Stimulated activated naive B cell treated with anti-CD40 and anti-IgM and Interleukin-4, amounts not matched to agents 10 μg/mL and 1 μg/mL and 100 μg/mL, for 72 hours (primary cell): ENCODE measurements at regions not wholly inside any gene's neighbourhood (a gene's known extent, or its start where the extent isn't known, plus 50 kb on each side); places are given as distances from the start of the nearest gene placed in this dataset.
"Not testable (repeated sequence)": the region's sequence is repeated elsewhere in the genome, so short reads cannot be mapped to it uniquely, and the experiment has no call there.

Experiments
- ATAC-seq, 2 donors: fragments of 150-1000 bp; cut with Tn5 transposase; replicated peaks; 2 replicates each; pipeline ENCODE4 v1.10.0; 2021; ENCODE audit warnings: moderate library complexity in 1 of 2
- DNase-seq: peaks from one replicate; pipeline ENCODE4 v3.0.0; 2021
- H3K27ac Mint-ChIP-seq: one replicate; pipeline ENCODE4 v1.8.0; 2022; ENCODE audit warnings: mild to moderate bottlenecking, mixed read lengths
- H3K27me3 Mint-ChIP-seq, 2 donors: one replicate each; pipeline ENCODE4 v1.8.0; 2022; ENCODE audit warnings: mixed read lengths in 2 of 2
- H3K36me3 Mint-ChIP-seq, 2 donors: one replicate each; pipeline ENCODE4 v1.8.0; 2022; ENCODE audit warnings: mixed read lengths in 2 of 2, mild to moderate bottlenecking in 1 of 2
- H3K4me1 Mint-ChIP-seq, 2 donors: one replicate each; pipeline ENCODE4 v1.8.0; 2022; ENCODE audit warnings: mixed read lengths in 2 of 2, mild to moderate bottlenecking in 1 of 2
- H3K4me3 Mint-ChIP-seq, 2 donors: one replicate each; pipeline ENCODE4 v1.8.0; 2022; ENCODE audit warnings: mild to moderate bottlenecking in 2 of 2, mixed read lengths in 2 of 2, moderate library complexity in 1 of 2
- H3K9me3 Mint-ChIP-seq, 2 donors: one replicate each; pipeline ENCODE4 v1.8.0; 2022; ENCODE audit warnings: mixed read lengths in 2 of 2, mild to moderate bottlenecking in 1 of 2

- Mint-ChIP-seq H3K27me3 (no peaks in the 10 kb centered on the region), H3K4me3 (no peak overlapping the region), H3K4me1 (no peaks in the 10 kb centered on the region), H3K36me3 (no peaks in the 10 kb centered on the region), H3K9me3 (peaks cover 2 to 3% of the 10 kb centered on the region in 2 donors), H3K27ac (no peak overlapping the region)
- ATAC-seq (no peak), DNase-seq (no peak)
These were observed 408.6 kb upstream of the MIR17HG start for GRCh38 chr13:90938848-90939247.

- no peaks in the 10 kb centered on the region for H3K4me1 Mint-ChIP-seq
- H3K27me3 Mint-ChIP-seq: no peaks in the 10 kb centered on the region
- H3K4me3 Mint-ChIP-seq: no peak overlapping the region
- DNase-seq: no peak
- no peak for ATAC-seq
- peaks cover 2 to 3% of the 10 kb centered on the region in 2 donors for H3K9me3 Mint-ChIP-seq
- no peak overlapping the region for H3K27ac Mint-ChIP-seq
- no peaks in the 10 kb centered on the region for H3K36me3 Mint-ChIP-seq
These were observed 403.5 kb upstream of the MIR17HG start for GRCh38 chr13:90943946-90944345.

GRCh38 chr13:90945146-90945545 is 402.3 kb upstream of the MIR17HG start:
- not testable (repeated sequence) for H3K27ac Mint-ChIP-seq, DNase-seq, H3K36me3 Mint-ChIP-seq, H3K4me3 Mint-ChIP-seq, H3K4me1 Mint-ChIP-seq, H3K27me3 Mint-ChIP-seq, H3K9me3 Mint-ChIP-seq, ATAC-seq

DNA sequence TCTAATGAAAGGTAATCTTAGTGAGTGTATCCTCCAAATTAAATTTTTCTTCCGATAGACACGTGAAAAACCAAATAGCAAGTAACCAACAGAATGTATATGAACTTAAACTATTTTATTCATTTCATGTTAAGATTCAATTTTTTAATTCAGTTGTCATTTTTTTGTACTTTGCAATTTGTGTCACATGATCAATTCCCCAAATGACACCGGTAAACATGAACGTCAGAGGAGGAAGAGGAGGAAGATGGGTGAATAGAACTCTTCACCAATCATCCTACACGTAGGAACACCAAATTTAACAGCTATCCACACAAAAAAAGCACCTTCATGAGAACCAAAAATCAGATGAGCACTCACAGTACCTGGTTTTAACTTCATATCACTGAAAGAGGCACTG is 401.4 kb upstream of the MIR17HG start:
- DNase-seq, H3K36me3 Mint-ChIP-seq, H3K27ac Mint-ChIP-seq, ATAC-seq, H3K4me3 Mint-ChIP-seq, H3K4me1 Mint-ChIP-seq, H3K9me3 Mint-ChIP-seq, H3K27me3 Mint-ChIP-seq: not testable (repeated sequence)

DNA sequence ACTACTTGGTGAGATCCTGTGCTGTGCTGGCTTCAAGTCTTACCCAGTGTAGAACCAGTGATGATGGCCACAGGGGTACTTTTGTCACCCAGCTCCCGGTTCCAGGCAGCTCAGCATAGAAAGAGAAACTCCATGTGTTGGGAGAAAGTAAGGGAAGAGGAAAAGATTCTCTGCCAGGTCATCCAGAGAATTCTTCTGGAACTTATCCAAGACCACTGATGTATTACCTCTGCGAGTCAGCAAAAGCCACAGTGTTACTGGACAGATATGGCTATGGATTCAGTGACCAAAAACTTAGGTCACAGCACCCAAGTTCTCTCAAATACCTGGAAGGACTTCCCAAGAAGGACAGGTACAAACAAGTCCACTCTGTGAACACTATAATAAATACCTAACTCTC is 399.5 kb upstream of the MIR17HG start:
- Mint-ChIP-seq H3K27me3 (no peaks in the 10 kb centered on the region), H3K36me3 (no peaks in the 10 kb centered on the region), H3K4me1 (no peaks in the 10 kb centered on the region), H3K9me3 (no peaks in the 10 kb centered on the region), H3K4me3 (no peak overlapping the region), H3K27ac (no peak overlapping the region)
- ATAC-seq (no peak), DNase-seq (no peak)

DNA sequence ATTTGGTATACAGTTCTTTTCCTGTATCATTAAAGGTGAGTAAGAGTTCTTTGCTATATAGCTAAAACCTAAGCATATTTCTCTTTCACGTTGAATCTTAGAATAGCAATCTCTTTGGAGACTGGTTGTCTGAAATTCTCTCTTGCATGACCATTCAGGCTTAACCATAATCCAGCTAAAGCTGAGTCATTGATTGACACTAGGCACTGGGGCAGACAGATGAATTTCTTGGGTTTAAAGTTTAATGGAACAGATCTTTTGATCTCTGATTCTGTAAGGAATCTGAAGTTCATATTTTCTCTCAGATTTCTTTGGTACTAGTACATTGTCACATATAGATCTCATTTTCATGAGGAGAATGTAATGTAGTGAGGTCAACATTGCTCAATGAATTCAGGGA is 397.3 kb upstream of the MIR17HG start:
- Mint-ChIP-seq H3K4me1 (no peaks in the 10 kb centered on the region), H3K9me3 (peaks cover 0 to 2% of the 10 kb centered on the region in 2 donors), H3K27me3 (no peaks in the 10 kb centered on the region), H3K27ac (no peak overlapping the region), H3K36me3 (no peaks in the 10 kb centered on the region), H3K4me3 (no peak overlapping the region)
- ATAC-seq (no peak), DNase-seq (no peak)

DNA sequence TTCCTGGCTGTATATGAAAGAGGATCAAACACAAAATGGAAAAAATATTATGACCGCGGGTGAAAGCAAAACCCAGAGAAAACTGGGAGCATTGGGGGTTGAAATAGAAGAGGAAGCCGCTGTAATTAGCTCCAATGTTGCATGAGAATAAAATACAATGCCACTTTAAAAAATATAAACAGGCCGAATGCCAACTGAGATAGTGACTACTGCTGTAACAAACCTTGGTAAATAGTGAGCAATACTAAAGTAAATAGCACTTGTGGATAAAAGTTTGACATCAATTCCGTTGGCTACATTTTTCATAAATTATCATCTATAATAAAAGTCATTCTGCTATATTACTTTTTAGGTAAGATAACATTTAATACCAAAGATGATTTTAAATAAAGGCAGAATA is 395.8 kb upstream of the MIR17HG start:
- Mint-ChIP-seq H3K36me3 (no peaks in the 10 kb centered on the region), H3K4me3 (no peak overlapping the region), H3K27me3 (no peaks in the 10 kb centered on the region), H3K27ac (no peak overlapping the region), H3K9me3 (peaks cover 0 to 2% of the 10 kb centered on the region in 2 donors), H3K4me1 (no peaks in the 10 kb centered on the region)
- no peak for DNase-seq
- ATAC-seq: no peak

DNA sequence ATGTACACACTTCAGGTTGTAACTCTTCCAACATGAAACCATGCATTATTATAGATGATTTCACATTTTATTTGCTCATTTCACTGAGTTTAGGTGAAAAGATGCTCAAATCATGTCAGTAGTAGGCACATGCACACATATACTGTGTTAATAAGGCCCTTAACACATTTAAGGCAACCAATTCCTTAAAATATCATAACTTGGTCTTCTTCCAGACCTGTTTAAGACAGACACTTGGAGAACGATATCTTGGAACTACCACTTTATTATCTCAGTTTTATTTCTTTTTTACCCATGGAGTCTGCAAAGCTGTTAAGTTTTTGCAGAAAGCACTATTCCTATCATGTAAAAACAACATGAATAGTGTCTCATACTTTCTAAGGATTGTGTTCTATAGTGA is 395.2 kb upstream of the MIR17HG start:
- Mint-ChIP-seq H3K9me3 (peaks cover 0 to 2% of the 10 kb centered on the region in 2 donors), H3K4me3 (no peak overlapping the region), H3K36me3 (no peaks in the 10 kb centered on the region), H3K27me3 (no peaks in the 10 kb centered on the region), H3K4me1 (no peaks in the 10 kb centered on the region), H3K27ac (no peak overlapping the region)
- no peak for ATAC-seq
- no peak for DNase-seq

DNA sequence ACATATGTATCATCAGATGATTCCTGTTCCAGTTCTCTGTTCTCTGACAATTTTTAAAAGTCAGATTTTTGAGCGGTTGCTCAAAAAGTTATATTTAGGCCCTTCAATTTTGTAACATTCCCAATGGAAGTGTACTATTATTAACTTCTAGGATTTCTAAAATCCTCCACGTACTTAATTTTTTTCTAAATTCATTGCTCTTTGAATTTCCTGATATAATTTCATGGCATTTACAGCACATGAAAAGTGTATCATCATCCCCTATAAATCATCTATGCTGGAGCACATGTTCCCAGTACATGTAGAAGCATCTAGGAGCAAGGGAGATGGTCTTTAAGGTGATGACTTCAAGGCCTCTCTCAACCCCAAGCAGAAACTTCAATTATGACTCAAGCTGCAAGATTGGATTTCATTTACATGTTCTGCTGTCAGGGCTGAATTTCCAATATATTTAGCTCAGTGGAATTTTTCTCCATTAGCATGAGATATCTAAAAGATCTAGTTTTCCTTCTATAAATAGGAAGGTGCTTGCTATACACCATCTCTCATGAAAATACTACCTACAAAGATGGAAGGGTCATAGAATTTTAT is 392.8 kb upstream of the MIR17HG start:
- Mint-ChIP-seq H3K4me1 (no peaks in the 10 kb centered on the region), H3K27ac (no peak overlapping the region), H3K9me3 (peaks cover 0 to 2% of the 10 kb centered on the region in 2 donors), H3K27me3 (no peaks in the 10 kb centered on the region), H3K36me3 (no peaks in the 10 kb centered on the region), H3K4me3 (no peak overlapping the region)
- no peak for ATAC-seq
- DNase-seq: no peak

DNA sequence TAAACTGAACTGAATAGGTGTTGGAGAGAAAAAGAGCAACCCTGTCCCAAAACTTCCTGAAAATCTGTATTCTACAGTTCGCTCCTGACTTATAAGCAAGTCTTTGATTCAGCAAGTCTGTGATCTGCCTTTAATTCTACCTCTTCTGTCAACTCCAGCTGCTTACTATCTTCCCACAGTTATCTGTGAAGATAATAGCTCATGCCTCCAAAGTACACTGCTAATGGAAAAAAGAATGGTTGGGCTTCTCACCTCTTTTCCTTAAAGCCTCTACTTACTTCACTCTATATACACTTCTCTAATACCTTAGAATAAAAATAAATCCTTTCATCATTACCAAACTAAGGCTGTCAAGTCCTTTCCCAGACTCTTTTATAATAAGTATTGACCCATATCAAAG is 391.5 kb upstream of the MIR17HG start:
- Mint-ChIP-seq H3K9me3 (peaks cover 0 to 2% of the 10 kb centered on the region in 2 donors), H3K27me3 (no peaks in the 10 kb centered on the region), H3K4me3 (no peak overlapping the region), H3K4me1 (no peaks in the 10 kb centered on the region), H3K27ac (no peak overlapping the region), H3K36me3 (no peaks in the 10 kb centered on the region)
- DNase-seq (no peak), ATAC-seq (no peak)

- H3K27me3 Mint-ChIP-seq: no peaks in the 10 kb centered on the region
- no peaks in the 10 kb centered on the region for H3K36me3 Mint-ChIP-seq
- H3K27ac Mint-ChIP-seq: no peak overlapping the region
These were observed 388.6 kb upstream of the MIR17HG start for GRCh38 chr13:90958866-90959265.

GRCh38 chr13:90968166-90968904 is 379.2 kb upstream of the MIR17HG start:
- H3K27ac Mint-ChIP-seq: no peak overlapping the region
- H3K4me3 Mint-ChIP-seq: no peak overlapping the region
- H3K9me3 Mint-ChIP-seq: no peaks in the 10 kb centered on the region
- DNase-seq (no peak), ATAC-seq (no peak)
- H3K27me3 Mint-ChIP-seq: no peaks in the 10 kb centered on the region
- H3K36me3 Mint-ChIP-seq: no peaks in the 10 kb centered on the region
- no peaks in the 10 kb centered on the region for H3K4me1 Mint-ChIP-seq

More at GRCh38 chr13:90958866-90959265, 388.6 kb upstream of the MIR17HG start:
- ATAC-seq (no peak), DNase-seq (no peak)
- H3K9me3 Mint-ChIP-seq: no peaks in the 10 kb centered on the region
- no peaks in the 10 kb centered on the region for H3K4me1 Mint-ChIP-seq
- H3K4me3 Mint-ChIP-seq: no peak overlapping the region

- no peak for ATAC-seq
- H3K27ac Mint-ChIP-seq: no peak overlapping the region
- H3K4me1 Mint-ChIP-seq: no peaks in the 10 kb centered on the region
- DNase-seq: no peak
- H3K4me3 Mint-ChIP-seq: no peak overlapping the region
- peaks cover 0 to 2% of the 10 kb centered on the region in 2 donors for H3K9me3 Mint-ChIP-seq
- H3K36me3 Mint-ChIP-seq: no peaks in the 10 kb centered on the region
- H3K27me3 Mint-ChIP-seq: no peaks in the 10 kb centered on the region
These were observed 373.1 kb upstream of the MIR17HG start for GRCh38 chr13:90974249-90974975.

DNA sequence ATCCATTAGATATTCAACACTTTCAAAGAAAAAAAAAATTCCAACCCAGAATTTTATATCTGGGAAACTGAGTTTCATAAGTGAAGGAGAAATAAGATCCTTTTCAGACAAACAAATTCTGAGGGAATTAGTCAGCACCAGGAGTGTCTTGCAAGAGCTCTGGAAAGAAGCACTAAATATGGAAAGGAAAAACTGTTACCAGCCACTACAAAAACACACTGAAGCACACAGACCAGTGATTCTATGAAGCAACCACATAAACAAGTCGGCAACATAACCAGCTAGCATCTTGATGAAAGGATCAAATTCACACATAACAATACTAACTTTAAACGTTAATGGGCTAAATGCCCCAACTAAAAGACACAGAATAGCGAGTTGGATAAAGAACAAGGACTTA is 368.4 kb upstream of the MIR17HG start:
- Mint-ChIP-seq H3K27ac (no peak overlapping the region), H3K4me3 (no peak overlapping the region), H3K36me3 (no peaks in the 10 kb centered on the region), H3K4me1 (no peaks in the 10 kb centered on the region), H3K9me3 (peaks cover 0 to 2% of the 10 kb centered on the region in 2 donors), H3K27me3 (no peaks in the 10 kb centered on the region)
- DNase-seq (no peak), ATAC-seq (no peak)

DNA sequence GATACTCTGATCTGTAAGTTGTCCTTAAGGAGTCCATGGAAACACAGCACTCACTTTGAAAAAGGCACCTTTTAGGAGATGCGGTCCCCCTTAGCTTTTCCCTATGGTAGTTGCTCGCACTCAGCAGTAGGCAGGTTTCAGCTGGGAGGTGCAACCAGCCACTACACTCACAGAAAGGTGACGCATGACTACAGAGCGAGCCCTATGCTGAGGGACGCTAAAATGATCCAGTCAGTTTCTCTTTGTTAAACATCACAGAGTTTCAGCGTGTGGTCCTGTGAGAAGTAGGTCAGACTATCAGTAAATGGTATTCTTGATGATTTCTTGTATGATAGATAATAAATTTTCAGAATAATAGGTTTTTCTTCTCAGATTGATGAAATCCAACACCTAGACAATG is 362.7 kb upstream of the MIR17HG start:
- Mint-ChIP-seq H3K27ac (no peak overlapping the region), H3K4me3 (no peak overlapping the region), H3K27me3 (no peaks in the 10 kb centered on the region), H3K4me1 (no peaks in the 10 kb centered on the region), H3K36me3 (no peaks in the 10 kb centered on the region), H3K9me3 (no peaks in the 10 kb centered on the region)
- ATAC-seq: no peak
- DNase-seq: no peak
